ENCODE measurements at regions not wholly inside any gene's neighbourhood (a gene's known extent, or its start where the extent isn't known, plus 50 kb on each side); places are given as distances from the start of the nearest gene placed in this dataset.
A peak's percentile ranks its signal among the peaks of the same experiment; 100 is the strongest.
"Not testable (repeated sequence)": the region's sequence is repeated elsewhere in the genome, so short reads cannot be mapped to it uniquely, and the experiment has no call there.

GRCh38 chr22:25281675-25282345, 62.4 kb downstream of the CRYBB2 start:
- in situ Hi-C loops (cut with HindIII; ENCODE audit: low pct_ligation_motif_present, low pct_unique_long_range_greater_than_20kb, low sequenced_read_pairs), result no loop called here
- DNase-seq, result no peak

GRCh38 chr22:25282346-25282670, 62.9 kb downstream of the CRYBB2 start:
- no peak for DNase-seq
- in situ Hi-C loops (cut with HindIII; ENCODE audit: low pct_ligation_motif_present, low pct_unique_long_range_greater_than_20kb, low sequenced_read_pairs), result no loop called here

GRCh38 chr22:25282671-25283561, 63.5 kb downstream of the CRYBB2 start:
- in situ Hi-C loops (cut with HindIII; ENCODE audit: low pct_ligation_motif_present, low pct_unique_long_range_greater_than_20kb, low sequenced_read_pairs), result no loop called here
- no peak for DNase-seq

GRCh38 chr22:25288481-25288880, 69.0 kb downstream of the CRYBB2 start:
- DNase-seq, result not testable (repeated sequence)

GRCh38 chr22:25301912-25302311, 82.5 kb downstream of the CRYBB2 start:
- in situ Hi-C loops (cut with HindIII; ENCODE audit: low pct_ligation_motif_present, low pct_unique_long_range_greater_than_20kb, low sequenced_read_pairs); DNase-seq: not testable (repeated sequence)

More at GRCh38 chr22:25288481-25288880, 69.0 kb downstream of the CRYBB2 start:
- in situ Hi-C loops (cut with HindIII; ENCODE audit: low pct_ligation_motif_present, low pct_unique_long_range_greater_than_20kb, low sequenced_read_pairs), result not testable (repeated sequence)

GRCh38 chr22:25309586-25309985, 90.1 kb downstream of the CRYBB2 start:
- DNase-seq; in situ Hi-C loops (cut with HindIII; ENCODE audit: low pct_ligation_motif_present, low pct_unique_long_range_greater_than_20kb, low sequenced_read_pairs): not testable (repeated sequence)

- DNase-seq; in situ Hi-C loops (cut with HindIII; ENCODE audit: low pct_ligation_motif_present, low pct_unique_long_range_greater_than_20kb, low sequenced_read_pairs): not testable (repeated sequence)
These were observed 92.5 kb downstream of the CRYBB2 start for GRCh38 chr22:25311924-25312323.

GRCh38 chr22:25318081-25318823, 98.8 kb downstream of the CRYBB2 start:
- in situ Hi-C loops (cut with HindIII; ENCODE audit: low pct_ligation_motif_present, low pct_unique_long_range_greater_than_20kb, low sequenced_read_pairs), result no loop called here
- DNase-seq, result no peak

GRCh38 chr22:25327018-25327755, 107.7 kb downstream of the CRYBB2 start:
- in situ Hi-C loops (cut with HindIII; ENCODE audit: low pct_ligation_motif_present, low pct_unique_long_range_greater_than_20kb, low sequenced_read_pairs), result no loop called here
- DNase-seq, result no peak

GRCh38 chr22:25331050-25331449, 111.6 kb downstream of the CRYBB2 start:
- in situ Hi-C loops (cut with HindIII; ENCODE audit: low pct_ligation_motif_present, low pct_unique_long_range_greater_than_20kb, low sequenced_read_pairs), result no loop called here
- no peak for DNase-seq

GRCh38 chr22:25331911-25332310, 112.5 kb downstream of the CRYBB2 start:
- in situ Hi-C loops (cut with HindIII; ENCODE audit: low pct_ligation_motif_present, low pct_unique_long_range_greater_than_20kb, low sequenced_read_pairs); DNase-seq: not testable (repeated sequence)

GRCh38 chr22:25332386-25332785, 112.9 kb downstream of the CRYBB2 start:
- in situ Hi-C loops (cut with HindIII; ENCODE audit: low pct_ligation_motif_present, low pct_unique_long_range_greater_than_20kb, low sequenced_read_pairs), result no loop called here
- no peak for DNase-seq

- DNase-seq, result peak; percentile 43
- in situ Hi-C loops (cut with HindIII; ENCODE audit: low pct_ligation_motif_present, low pct_unique_long_range_greater_than_20kb, low sequenced_read_pairs), result no loop called here
These were observed 114.7 kb downstream of the CRYBB2 start for GRCh38 chr22:25334162-25334490.

- in situ Hi-C loops (cut with HindIII; ENCODE audit: low pct_ligation_motif_present, low pct_unique_long_range_greater_than_20kb, low sequenced_read_pairs); DNase-seq: not testable (repeated sequence)
These were observed 115.2 kb downstream of the CRYBB2 start for GRCh38 chr22:25334631-25335030.

- in situ Hi-C loops (cut with HindIII; ENCODE audit: low pct_ligation_motif_present, low pct_unique_long_range_greater_than_20kb, low sequenced_read_pairs); DNase-seq: not testable (repeated sequence)
These were observed 115.8 kb downstream of the CRYBB2 start for GRCh38 chr22:25335276-25335675.

GRCh38 chr22:25340536-25340935, 121.1 kb downstream of the CRYBB2 start:
- in situ Hi-C loops (cut with HindIII; ENCODE audit: low pct_ligation_motif_present, low pct_unique_long_range_greater_than_20kb, low sequenced_read_pairs); DNase-seq: not testable (repeated sequence)

GRCh38 chr22:25344366-25344765, 124.9 kb downstream of the CRYBB2 start:
- in situ Hi-C loops (cut with HindIII; ENCODE audit: low pct_ligation_motif_present, low pct_unique_long_range_greater_than_20kb, low sequenced_read_pairs); DNase-seq: not testable (repeated sequence)

- no peak for DNase-seq
- in situ Hi-C loops (cut with HindIII; ENCODE audit: low pct_ligation_motif_present, low pct_unique_long_range_greater_than_20kb, low sequenced_read_pairs), result no loop called here
These were observed 127.7 kb downstream of the CRYBB2 start for GRCh38 chr22:25346859-25347751.

All from ACHN (cell line).